Putamen (tissue), 1 donor: ENCODE measurements at regions not wholly inside any gene's neighbourhood (a gene's known extent, or its start where the extent isn't known, plus 50 kb on each side); places are given as distances from the start of the nearest gene placed in this dataset.
"Not testable (repeated sequence)": the region's sequence is repeated elsewhere in the genome, so short reads cannot be mapped to it uniquely, and the experiment has no call there.

Experiments
- DNase-seq: peaks from one replicate; pipeline ENCODE4 v3.0.0-alpha.2; 2016; ENCODE audit warnings: low spot score

GRCh38 chr16:22625967-22626366 is 115.3 kb downstream of the NPIPB5 start:
- no peak for DNase-seq

- no peak for DNase-seq
These were observed 116.4 kb downstream of the NPIPB5 start for GRCh38 chr16:22627043-22627442.

- DNase-seq, result no peak
These were observed 118.3 kb downstream of the NPIPB5 start for GRCh38 chr16:22628994-22629393.

GRCh38 chr16:22630242-22630641 is 119.6 kb downstream of the NPIPB5 start:
- no peak for DNase-seq

- DNase-seq, result no peak
These were observed 120.6 kb downstream of the NPIPB5 start for GRCh38 chr16:22631264-22631663.

GRCh38 chr16:22632606-22633005 is 121.9 kb downstream of the NPIPB5 start:
- DNase-seq, result no peak

- DNase-seq, result no peak
These were observed 122.6 kb downstream of the NPIPB5 start for GRCh38 chr16:22633280-22633679.

- DNase-seq, result no peak
These were observed 123.1 kb downstream of the NPIPB5 start for GRCh38 chr16:22633799-22634198.

GRCh38 chr16:22634954-22635353 is 124.3 kb downstream of the NPIPB5 start:
- no peak for DNase-seq

GRCh38 chr16:22635357-22635761 is 124.7 kb downstream of the NPIPB5 start:
- peak; percentile 13 for DNase-seq

- DNase-seq, result no peak
These were observed 125.1 kb downstream of the NPIPB5 start for GRCh38 chr16:22635801-22636200.

GRCh38 chr16:22638393-22639206 is 127.9 kb downstream of the NPIPB5 start:
- DNase-seq, result peak; percentile 22

GRCh38 chr16:22641131-22641628 is 130.5 kb downstream of the NPIPB5 start:
- no peak for DNase-seq

GRCh38 chr16:22642416-22643088 is 131.9 kb downstream of the NPIPB5 start:
- no peak for DNase-seq

- DNase-seq, result not testable (repeated sequence)
These were observed 132.5 kb downstream of the NPIPB5 start for GRCh38 chr16:22643203-22643602.

- no peak for DNase-seq
These were observed 133.2 kb downstream of the NPIPB5 start for GRCh38 chr16:22643886-22644285.

GRCh38 chr16:22645868-22646267 is 135.2 kb downstream of the NPIPB5 start:
- no peak for DNase-seq

- no peak for DNase-seq
These were observed 136.4 kb downstream of the NPIPB5 start for GRCh38 chr16:22646948-22647556.

- no peak for DNase-seq
These were observed 137.4 kb downstream of the NPIPB5 start for GRCh38 chr16:22648141-22648540.

GRCh38 chr16:22648941-22649340 is 138.2 kb downstream of the NPIPB5 start:
- no peak for DNase-seq

- not testable (repeated sequence) for DNase-seq
These were observed 140.6 kb downstream of the NPIPB5 start for GRCh38 chr16:22651111-22651817.

GRCh38 chr16:22652463-22652845 is 141.8 kb downstream of the NPIPB5 start:
- DNase-seq, result no peak
